K562 (cell line): ENCODE measurements at regions not wholly inside any gene's neighbourhood (a gene's known extent, or its start where the extent isn't known, plus 50 kb on each side); places are given as distances from the start of the nearest gene placed in this dataset.

Experiments used
- BCOR ChIP-seq: fragments of 450-650 bp; IDR thresholded peaks from 2 replicates; pipeline ENCODE4 v1.6.1; 2016
- DMBX1 ChIP-seq: fragments of 250-450 bp; sonication (Bioruptor Pico); IDR thresholded peaks from 2 replicates; pipeline ENCODE4 v1.8.0; 2022; ENCODE audit warnings: inconsistent platforms, mild to moderate bottlenecking, moderate library complexity, borderline replicate concordance
- EP300 ChIP-seq: IDR thresholded peaks from 2 replicates; pipeline ENCODE4 v1.6.1; 2012; ENCODE audit warnings: low read length, improper control_type of control experiment
- FOXM1 ChIP-seq, 2 experiments: fragments of 450-650 bp in 1 of 2; sonication (generic) in 1 of 2; formaldehyde crosslinking in 1 of 2; IDR thresholded peaks; 2 replicates each; pipeline versions ENCODE4 v1.6.1 to v1.9.0; 2017 to 2022; ENCODE audit warnings: low read depth in 2 of 2, mild to moderate bottlenecking in 2 of 2, missing genetic modification reagents in 1 of 2, moderate library complexity in 1 of 2
- KLF10 ChIP-seq: fragments of 250-450 bp; sonication (Bioruptor Pico); IDR thresholded peaks from 2 replicates; pipeline ENCODE4 v1.6.1; 2021; ENCODE audit warnings: matching md5 sums
- POLR2A ChIP-seq: fragments of 450-650 bp; conservative IDR thresholded peaks from 2 replicates; pipeline ENCODE4 v1.6.1; 2016
- POLR2AphosphoS5 ChIP-seq: IDR thresholded peaks from 2 replicates; pipeline ENCODE4 v1.6.1; 2011; ENCODE audit warnings: mild to moderate bottlenecking, low read depth, low read length, moderate library complexity; ENCODE audit not compliant: control insufficient read depth, insufficient read depth
- SIN3A ChIP-seq, 2 experiments: fragments of 150-350 bp in 1 of 2; IDR thresholded peaks; 2 replicates each; pipeline ENCODE4 v1.6.1; 2011 to 2016; ENCODE audit warnings: borderline replicate concordance in 2 of 2, low read depth in 2 of 2, low read length in 2 of 2, mild to moderate bottlenecking in 2 of 2, moderate library complexity in 2 of 2; ENCODE audit not compliant: control insufficient read depth in 1 of 2
- ZBTB8A ChIP-seq: fragments of 450-650 bp; IDR thresholded peaks from 2 replicates; pipeline ENCODE4 v1.6.1; 2018; ENCODE audit warnings: mild to moderate bottlenecking, moderate library complexity; ENCODE audit not compliant: partially characterized antibody
- TF ChIP-seq, protein P1 (sequence below), 3 experiments: IDR thresholded peaks in 2 of 3; conservative IDR thresholded peaks in 1 of 3; 2 replicates each; pipeline ENCODE4 v1.5.1; 2011 to 2012; ENCODE audit warnings: low read length in 3 of 3, mild to moderate bottlenecking in 3 of 3, control low read depth in 2 of 3, improper control_type of control experiment in 1 of 3, inconsistent platforms in 1 of 3, low read depth in 1 of 3, mixed read lengths in 1 of 3, moderate library complexity in 1 of 3; ENCODE audit not compliant: insufficient read depth in 2 of 3
- TF ChIP-seq, protein P2 (sequence below): IDR thresholded peaks from 2 replicates; pipeline ENCODE4 v1.6.1; 2011; ENCODE audit not compliant: insufficient read length; ENCODE audit errors: extremely low read depth
- TF ChIP-seq, protein P3 (sequence below), 2 experiments: IDR thresholded peaks in 1 of 2; conservative IDR thresholded peaks in 1 of 2; 2 replicates each; pipeline ENCODE4 v1.6.1; 2016; ENCODE audit warnings: low read depth in 2 of 2, mild to moderate bottlenecking in 1 of 2, missing compliant biosample characterization in 1 of 2, missing genetic modification characterization in 1 of 2, moderate library complexity in 1 of 2

DNA sequence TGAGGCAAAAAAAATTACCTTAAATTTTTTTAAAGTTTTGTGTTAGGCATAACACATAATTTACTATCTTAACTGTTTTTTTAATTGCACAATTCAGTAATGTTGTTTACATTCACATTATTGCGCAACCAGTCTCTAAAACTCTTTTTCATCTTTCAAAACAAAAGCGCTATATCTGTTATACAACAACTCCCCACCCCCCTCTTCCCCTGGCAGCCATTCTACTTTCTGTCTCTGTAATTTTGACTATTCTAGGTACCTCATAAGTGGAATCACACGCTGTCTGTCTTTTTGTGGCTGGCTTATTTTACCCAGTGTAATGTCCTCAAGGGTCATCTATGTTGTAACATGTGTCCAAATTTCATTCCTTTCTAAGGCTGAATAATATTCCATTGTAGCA is 241.5 kb upstream of the DMRT1 start:
- TF ChIP-seq FOXM1 (IDR thresholded peaks at IDR 0.05; ENCODE audit: low read depth): no peak
- TF ChIP-seq FOXM1 (CRISPR knock-in tag; IDR thresholded peaks at IDR 0.05; ENCODE audit: low read depth): no peak
- no peak for TF ChIP-seq KLF10 (CRISPR knock-in tag)
- no peak for TF ChIP-seq ZBTB8A
- no peak for TF ChIP-seq DMBX1 (CRISPR knock-in tag)
- TF ChIP-seq POLR2A: no peak
- TF ChIP-seq, protein P1, sequence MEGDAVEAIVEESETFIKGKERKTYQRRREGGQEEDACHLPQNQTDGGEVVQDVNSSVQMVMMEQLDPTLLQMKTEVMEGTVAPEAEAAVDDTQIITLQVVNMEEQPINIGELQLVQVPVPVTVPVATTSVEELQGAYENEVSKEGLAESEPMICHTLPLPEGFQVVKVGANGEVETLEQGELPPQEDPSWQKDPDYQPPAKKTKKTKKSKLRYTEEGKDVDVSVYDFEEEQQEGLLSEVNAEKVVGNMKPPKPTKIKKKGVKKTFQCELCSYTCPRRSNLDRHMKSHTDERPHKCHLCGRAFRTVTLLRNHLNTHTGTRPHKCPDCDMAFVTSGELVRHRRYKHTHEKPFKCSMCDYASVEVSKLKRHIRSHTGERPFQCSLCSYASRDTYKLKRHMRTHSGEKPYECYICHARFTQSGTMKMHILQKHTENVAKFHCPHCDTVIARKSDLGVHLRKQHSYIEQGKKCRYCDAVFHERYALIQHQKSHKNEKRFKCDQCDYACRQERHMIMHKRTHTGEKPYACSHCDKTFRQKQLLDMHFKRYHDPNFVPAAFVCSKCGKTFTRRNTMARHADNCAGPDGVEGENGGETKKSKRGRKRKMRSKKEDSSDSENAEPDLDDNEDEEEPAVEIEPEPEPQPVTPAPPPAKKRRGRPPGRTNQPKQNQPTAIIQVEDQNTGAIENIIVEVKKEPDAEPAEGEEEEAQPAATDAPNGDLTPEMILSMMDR (IDR thresholded peaks at IDR 0.05 in 2 of 3, conservative IDR thresholded peaks at IDR 0.05 in 1 of 3; ENCODE audit: insufficient read depth in 2 of 3, low read depth in 1 of 3, low read length in 3 of 3): no peak
- TF ChIP-seq BCOR: no peak
- TF ChIP-seq EP300: no peak
- TF ChIP-seq, protein P2, sequence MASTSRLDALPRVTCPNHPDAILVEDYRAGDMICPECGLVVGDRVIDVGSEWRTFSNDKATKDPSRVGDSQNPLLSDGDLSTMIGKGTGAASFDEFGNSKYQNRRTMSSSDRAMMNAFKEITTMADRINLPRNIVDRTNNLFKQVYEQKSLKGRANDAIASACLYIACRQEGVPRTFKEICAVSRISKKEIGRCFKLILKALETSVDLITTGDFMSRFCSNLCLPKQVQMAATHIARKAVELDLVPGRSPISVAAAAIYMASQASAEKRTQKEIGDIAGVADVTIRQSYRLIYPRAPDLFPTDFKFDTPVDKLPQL: no peak
- TF ChIP-seq, protein P3, sequence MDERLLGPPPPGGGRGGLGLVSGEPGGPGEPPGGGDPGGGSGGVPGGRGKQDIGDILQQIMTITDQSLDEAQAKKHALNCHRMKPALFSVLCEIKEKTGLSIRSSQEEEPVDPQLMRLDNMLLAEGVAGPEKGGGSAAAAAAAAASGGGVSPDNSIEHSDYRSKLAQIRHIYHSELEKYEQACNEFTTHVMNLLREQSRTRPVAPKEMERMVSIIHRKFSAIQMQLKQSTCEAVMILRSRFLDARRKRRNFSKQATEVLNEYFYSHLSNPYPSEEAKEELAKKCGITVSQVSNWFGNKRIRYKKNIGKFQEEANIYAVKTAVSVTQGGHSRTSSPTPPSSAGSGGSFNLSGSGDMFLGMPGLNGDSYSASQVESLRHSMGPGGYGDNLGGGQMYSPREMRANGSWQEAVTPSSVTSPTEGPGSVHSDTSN (CRISPR knock-in tag; IDR thresholded peaks at IDR 0.05; ENCODE audit: low read depth): no peak
- TF ChIP-seq, protein P3 (tag; conservative IDR thresholded peaks at IDR 0.05; ENCODE audit: low read depth): no peak
- TF ChIP-seq POLR2AphosphoS5: no peak
- no peak for TF ChIP-seq SIN3A (IDR thresholded peaks at IDR 0.05; ENCODE audit: borderline replicate concordance in 2 of 2, control insufficient read depth in 1 of 2, low read depth in 2 of 2, low read length in 2 of 2)
